ENCODE measurements at regions not wholly inside any gene's neighbourhood (a gene's known extent, or its start where the extent isn't known, plus 50 kb on each side); places are given as distances from the start of the nearest gene placed in this dataset.

DNA sequence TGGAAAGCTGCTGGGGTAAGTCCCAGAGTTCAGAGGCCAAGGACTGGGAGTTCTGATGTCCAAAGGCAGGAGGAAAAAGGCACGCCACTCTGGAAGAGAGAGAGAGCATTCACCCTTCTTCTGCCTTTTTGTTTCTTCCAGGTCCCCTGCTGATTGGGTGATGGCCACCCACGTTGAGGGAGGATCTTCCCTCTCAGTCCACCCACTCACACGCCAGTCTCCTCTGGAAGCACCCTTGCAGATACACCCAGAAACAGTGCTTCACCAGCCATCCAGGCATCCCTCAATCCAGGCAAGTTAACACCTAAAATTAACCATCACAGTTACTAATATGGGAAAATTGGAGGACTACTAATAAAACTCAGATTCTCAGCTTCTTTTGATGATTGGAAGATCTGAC is 66.1 kb upstream of the PARP1 start:
- POLR2A ChIA-PET, result no interaction called here
- Histone ChIP-seq H3K36me3 (ENCODE audit: control insufficient read depth, insufficient read depth, low read length) (no peaks in the 10 kb centered on the region), H3K4me3 (ENCODE audit: low read depth in 2 of 2, low read length in 2 of 2) (no peak overlapping the region), H3K27me3 (ENCODE audit: control insufficient read depth, insufficient read depth, low read length) (peaks cover 4% of the 10 kb centered on the region; the same call in 1 of the 2 replicates), H3K4me1 (ENCODE audit: control insufficient read depth, insufficient read depth, low read length) (no peaks in the 10 kb centered on the region), H3K27ac (ENCODE audit: low read length) (no peak overlapping the region), H3K9me3 (ENCODE audit: control insufficient read depth, insufficient read depth, low read depth, low read length) (no peaks in the 10 kb centered on the region)
- ATAC-seq (no peak), DNase-seq (ENCODE audit: low read depth, low spot score) (no peak)
- TF ChIP-seq TCF7L2 (IDR thresholded peaks at IDR 0.05; ENCODE audit: low read depth, low read length) (no peak), POLR2AphosphoS5 (IDR thresholded peaks at IDR 0.05; ENCODE audit: low read depth, low read length) (no peak)
- TF ChIP-seq, protein P1, sequence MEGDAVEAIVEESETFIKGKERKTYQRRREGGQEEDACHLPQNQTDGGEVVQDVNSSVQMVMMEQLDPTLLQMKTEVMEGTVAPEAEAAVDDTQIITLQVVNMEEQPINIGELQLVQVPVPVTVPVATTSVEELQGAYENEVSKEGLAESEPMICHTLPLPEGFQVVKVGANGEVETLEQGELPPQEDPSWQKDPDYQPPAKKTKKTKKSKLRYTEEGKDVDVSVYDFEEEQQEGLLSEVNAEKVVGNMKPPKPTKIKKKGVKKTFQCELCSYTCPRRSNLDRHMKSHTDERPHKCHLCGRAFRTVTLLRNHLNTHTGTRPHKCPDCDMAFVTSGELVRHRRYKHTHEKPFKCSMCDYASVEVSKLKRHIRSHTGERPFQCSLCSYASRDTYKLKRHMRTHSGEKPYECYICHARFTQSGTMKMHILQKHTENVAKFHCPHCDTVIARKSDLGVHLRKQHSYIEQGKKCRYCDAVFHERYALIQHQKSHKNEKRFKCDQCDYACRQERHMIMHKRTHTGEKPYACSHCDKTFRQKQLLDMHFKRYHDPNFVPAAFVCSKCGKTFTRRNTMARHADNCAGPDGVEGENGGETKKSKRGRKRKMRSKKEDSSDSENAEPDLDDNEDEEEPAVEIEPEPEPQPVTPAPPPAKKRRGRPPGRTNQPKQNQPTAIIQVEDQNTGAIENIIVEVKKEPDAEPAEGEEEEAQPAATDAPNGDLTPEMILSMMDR (IDR thresholded peaks at IDR 0.05), result no peak
- in situ Hi-C loops (cut with HindIII; ENCODE audit: low pct_unique_long_range_greater_than_20kb, low sequenced_read_pairs), result no loop called here
- intact Hi-C loops (cut with micrococcal nuclease; ENCODE audit: unreplicated experiment), result no loop called here
- BruUV-seq (replicated peaks), result no TSS peak
- CTCF ChIA-PET, result no interaction called here

DNA sequence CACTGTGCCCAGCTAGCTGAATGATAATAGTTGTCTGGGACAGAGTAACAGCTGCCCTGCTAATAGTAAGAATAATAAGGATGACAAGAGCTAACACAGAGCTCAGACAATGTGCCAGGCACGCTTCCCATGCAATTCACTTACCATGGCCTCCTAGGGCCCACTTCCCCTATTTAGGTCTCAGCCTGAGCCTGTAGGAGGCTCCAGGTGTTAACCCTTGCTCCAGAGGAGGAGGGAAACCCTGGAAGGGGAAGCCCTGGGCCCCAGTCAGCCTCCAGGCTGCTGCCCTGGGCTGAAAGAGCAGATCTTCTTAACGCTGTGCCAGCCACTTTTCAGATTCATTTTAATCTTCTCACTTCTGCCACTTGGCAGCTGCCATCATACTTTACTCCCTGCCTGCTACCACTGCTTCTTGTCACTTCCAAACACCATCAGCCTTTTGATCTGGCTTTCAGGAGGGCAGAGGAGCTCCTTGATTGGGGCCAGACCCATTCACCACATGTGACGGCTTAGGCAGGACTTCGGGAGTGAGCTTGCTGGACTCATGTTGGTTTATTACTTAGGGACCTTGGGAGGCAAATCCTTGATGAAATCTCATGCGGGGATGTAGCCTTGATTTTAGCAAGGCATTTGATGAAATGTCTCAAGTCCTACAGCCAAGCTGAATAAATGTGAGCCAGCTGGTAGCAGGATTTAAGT is 66.7 kb upstream of the PARP1 start:
- intact Hi-C loops (cut with micrococcal nuclease; ENCODE audit: unreplicated experiment), result no loop called here
- ChIA-PET CTCF (no interaction called here), POLR2A (no interaction called here)
- DNase-seq (ENCODE audit: low read depth, low spot score), result no peak
- Histone ChIP-seq H3K27me3 (ENCODE audit: control insufficient read depth, insufficient read depth, low read length) (peaks cover 5% of the 10 kb centered on the region; the same call in 1 of the 2 replicates), H3K4me3 (ENCODE audit: low read depth in 2 of 2, low read length in 2 of 2) (no peak overlapping the region), H3K27ac (ENCODE audit: low read length) (no peak overlapping the region), H3K4me1 (ENCODE audit: control insufficient read depth, insufficient read depth, low read length) (no peaks in the 10 kb centered on the region), H3K36me3 (ENCODE audit: control insufficient read depth, insufficient read depth, low read length) (no peaks in the 10 kb centered on the region), H3K9me3 (ENCODE audit: control insufficient read depth, insufficient read depth, low read depth, low read length) (no peaks in the 10 kb centered on the region)
- no peak for TF ChIP-seq TCF7L2 (IDR thresholded peaks at IDR 0.05; ENCODE audit: low read depth, low read length)
- TF ChIP-seq POLR2AphosphoS5 (IDR thresholded peaks at IDR 0.05; ENCODE audit: low read depth, low read length), result no peak
- TF ChIP-seq, protein P1 (IDR thresholded peaks at IDR 0.05), result no peak
- no peak for TF ChIP-seq SIN3A (IDR thresholded peaks at IDR 0.05; ENCODE audit: borderline replicate concordance, insufficient read depth, low read depth, low read length)
- TF ChIP-seq, protein P2, sequence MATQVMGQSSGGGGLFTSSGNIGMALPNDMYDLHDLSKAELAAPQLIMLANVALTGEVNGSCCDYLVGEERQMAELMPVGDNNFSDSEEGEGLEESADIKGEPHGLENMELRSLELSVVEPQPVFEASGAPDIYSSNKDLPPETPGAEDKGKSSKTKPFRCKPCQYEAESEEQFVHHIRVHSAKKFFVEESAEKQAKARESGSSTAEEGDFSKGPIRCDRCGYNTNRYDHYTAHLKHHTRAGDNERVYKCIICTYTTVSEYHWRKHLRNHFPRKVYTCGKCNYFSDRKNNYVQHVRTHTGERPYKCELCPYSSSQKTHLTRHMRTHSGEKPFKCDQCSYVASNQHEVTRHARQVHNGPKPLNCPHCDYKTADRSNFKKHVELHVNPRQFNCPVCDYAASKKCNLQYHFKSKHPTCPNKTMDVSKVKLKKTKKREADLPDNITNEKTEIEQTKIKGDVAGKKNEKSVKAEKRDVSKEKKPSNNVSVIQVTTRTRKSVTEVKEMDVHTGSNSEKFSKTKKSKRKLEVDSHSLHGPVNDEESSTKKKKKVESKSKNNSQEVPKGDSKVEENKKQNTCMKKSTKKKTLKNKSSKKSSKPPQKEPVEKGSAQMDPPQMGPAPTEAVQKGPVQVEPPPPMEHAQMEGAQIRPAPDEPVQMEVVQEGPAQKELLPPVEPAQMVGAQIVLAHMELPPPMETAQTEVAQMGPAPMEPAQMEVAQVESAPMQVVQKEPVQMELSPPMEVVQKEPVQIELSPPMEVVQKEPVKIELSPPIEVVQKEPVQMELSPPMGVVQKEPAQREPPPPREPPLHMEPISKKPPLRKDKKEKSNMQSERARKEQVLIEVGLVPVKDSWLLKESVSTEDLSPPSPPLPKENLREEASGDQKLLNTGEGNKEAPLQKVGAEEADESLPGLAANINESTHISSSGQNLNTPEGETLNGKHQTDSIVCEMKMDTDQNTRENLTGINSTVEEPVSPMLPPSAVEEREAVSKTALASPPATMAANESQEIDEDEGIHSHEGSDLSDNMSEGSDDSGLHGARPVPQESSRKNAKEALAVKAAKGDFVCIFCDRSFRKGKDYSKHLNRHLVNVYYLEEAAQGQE (IDR thresholded peaks at IDR 0.05; ENCODE audit: insufficient read depth in 1 of 2, low read depth in 2 of 2, low read length in 1 of 2), result no peak
- in situ Hi-C loops (cut with HindIII; ENCODE audit: low pct_unique_long_range_greater_than_20kb, low sequenced_read_pairs), result no loop called here
- no TSS peak for BruUV-seq (replicated peaks)
- ATAC-seq, result no peak

Data from Panc1 (cell line).